Left renal cortex interstitium (tissue), 4 donors: ENCODE measurements at regions not wholly inside any gene's neighbourhood (a gene's known extent, or its start where the extent isn't known, plus 50 kb on each side); places are given as distances from the start of the nearest gene placed in this dataset.

ENCODE experiments used
- DNase-seq, 4 donors: peaks; one replicate each; pipeline ENCODE4 v3.0.0-alpha.2; 2013; ENCODE audit warnings: low read depth in 4 of 4, low spot score in 2 of 4, missing footprints in 1 of 4

DNA sequence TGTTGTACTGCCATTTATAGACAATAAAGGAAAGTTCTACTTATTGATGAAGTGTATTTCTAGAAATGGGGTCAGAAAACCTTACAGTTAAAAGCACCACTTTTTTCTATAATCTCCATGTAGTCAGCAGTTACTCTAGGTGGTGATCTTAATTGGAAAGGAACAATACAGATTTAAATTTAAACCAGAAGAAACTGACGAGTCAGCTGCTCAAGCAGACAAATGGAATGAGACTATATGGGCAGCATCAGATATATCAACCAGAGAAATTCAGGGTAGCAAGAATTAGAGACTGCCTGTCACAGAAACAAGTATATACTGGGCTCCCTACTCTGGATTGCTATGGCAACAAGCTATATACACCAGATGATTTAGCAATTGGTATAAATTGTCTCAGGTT lies 99.6 kb upstream of the SCG2 start:
- no peak for DNase-seq

DNA sequence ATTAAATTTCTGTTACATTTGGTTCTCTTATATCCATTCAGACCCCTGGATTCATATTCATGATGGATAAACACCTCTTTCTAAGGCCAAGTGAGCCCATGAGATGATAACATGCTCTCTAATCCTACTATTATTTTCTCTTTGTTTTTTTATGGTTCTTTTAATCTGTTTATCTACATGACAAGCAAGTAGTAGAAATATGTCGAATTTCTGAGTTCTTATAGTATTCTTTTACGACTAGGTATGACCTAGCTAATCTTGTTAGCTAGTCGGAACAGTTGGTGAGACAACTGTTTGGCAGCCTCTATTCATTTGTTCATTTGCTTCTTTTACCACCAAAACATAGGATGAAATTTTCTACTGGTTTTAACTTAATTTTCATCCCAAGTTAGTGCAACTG lies 98.1 kb upstream of the SCG2 start:
- DNase-seq = no peak

DNA sequence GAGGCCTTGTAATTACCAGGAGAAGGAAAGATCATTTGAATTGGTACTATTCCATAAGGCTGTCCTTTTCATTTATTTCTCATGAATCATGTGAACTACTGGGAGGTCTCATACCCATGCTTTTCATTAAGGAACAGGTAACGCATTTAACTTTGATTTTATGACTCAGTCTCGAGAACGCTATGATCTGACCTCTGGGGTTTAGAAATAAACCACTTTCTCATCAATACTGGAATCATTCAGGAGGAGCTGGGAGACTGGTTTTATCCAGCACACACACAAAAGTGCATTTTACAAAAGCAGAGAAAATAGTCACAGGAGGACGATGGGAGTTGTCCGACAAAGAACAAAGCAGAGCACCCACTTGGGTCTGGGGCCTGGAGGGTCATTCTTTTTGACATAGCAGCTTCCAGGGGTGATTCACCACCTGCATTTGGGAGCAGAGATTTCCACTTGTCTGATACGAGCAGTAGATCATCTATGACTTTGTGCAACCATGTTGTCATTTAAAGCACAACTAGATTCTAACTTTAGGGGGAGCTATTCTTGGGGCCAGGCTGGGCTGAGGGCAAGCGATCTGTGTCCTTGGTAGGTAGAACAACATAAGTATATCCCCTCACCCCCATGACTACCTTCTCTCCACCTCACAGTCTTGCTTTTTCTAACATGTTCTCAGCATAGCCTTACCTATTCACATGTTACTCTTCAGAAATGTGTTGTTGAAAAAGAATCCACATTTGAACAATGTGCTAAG lies 95.9 kb upstream of the SCG2 start:
- DNase-seq = no peak

- DNase-seq = no peak
These were observed 95.2 kb upstream of the SCG2 start for GRCh38 chr2:223697316-223697891.

DNA sequence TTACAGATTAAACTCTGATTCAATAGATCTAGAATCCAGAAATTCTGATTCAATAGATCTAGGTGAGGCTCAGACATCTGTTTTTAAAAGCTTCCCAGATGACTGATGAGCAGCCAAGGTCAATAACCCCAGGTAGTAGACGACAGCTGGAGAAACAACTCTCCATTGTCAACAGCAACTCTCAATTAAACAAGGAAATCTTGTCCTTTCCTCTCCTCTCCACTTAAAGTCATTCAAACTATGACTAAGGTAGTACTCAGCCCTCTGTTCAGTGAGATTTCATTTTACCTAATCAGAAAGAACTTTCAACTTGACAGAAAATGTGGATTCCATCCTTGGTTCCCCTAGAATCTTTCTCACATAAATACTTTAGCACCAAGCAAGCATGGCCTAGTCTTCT lies 94.6 kb upstream of the SCG2 start:
- no peak for DNase-seq

GRCh38 chr2:223692191-223692947 lies 90.2 kb upstream of the SCG2 start:
- DNase-seq = peak in 2 of 4 donors; percentile 6 to 29

GRCh38 chr2:223688094-223688835 lies 86.1 kb upstream of the SCG2 start:
- peak in 1 of 4 donors; percentile 2 for DNase-seq

DNA sequence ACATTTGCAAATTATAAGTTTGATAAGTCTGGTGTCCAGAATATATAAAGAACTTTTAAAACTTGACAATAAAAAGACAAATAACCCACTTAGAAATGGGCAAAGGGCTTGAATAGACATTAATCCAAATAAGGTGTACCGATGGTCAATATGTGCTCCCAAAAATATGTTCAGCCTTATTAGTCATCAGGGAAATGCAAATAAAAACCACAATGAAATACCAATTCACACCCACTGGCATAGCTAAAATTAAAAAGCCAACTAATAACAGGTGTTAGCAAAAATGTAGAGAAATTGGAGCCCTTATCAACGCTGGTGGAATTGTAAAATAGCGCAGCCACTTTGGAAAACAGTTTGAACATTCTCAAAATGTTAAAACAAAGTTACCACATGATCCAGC lies 79.0 kb upstream of the SCG2 start:
- DNase-seq = no peak

DNA sequence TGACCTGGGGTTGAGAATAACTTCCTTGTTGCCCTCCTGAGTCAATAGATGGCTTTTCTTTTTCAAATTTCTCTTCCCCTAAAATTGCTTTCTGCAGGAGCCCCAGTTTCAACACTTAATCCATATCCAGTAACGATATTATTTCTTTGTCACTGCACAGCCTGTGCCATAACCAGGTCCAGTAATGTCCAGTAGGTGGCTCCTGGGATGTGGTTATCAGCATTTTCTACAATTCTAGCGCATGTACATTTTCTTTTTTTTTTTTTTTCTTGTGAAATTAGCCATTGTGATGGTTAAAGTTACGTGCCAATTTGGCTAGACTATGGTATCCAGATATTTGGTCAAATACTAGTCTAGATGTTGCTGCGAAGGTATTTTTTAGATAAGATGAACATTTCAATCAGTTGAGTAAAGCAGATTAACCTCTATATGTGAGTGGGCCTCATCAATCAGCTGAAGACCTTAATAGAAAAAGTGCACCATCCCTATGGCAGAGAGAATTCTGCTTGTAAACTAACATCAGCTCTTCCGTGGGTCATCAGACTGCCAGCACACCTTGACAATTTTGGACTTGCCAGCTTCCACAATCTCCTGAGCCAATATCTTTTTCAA lies 72.9 kb upstream of the SCG2 start:
- DNase-seq = peak in 1 of 4 donors; percentile 10

GRCh38 chr2:223669453-223670225 lies 67.5 kb upstream of the SCG2 start:
- DNase-seq = no peak

GRCh38 chr2:223668302-223668998 lies 66.3 kb upstream of the SCG2 start:
- DNase-seq = no peak

- no peak for DNase-seq
These were observed 52.3 kb upstream of the SCG2 start for GRCh38 chr2:223654384-223654915.

GRCh38 chr2:223652902-223653301 lies 50.7 kb upstream of the SCG2 start:
- DNase-seq = no peak

DNA sequence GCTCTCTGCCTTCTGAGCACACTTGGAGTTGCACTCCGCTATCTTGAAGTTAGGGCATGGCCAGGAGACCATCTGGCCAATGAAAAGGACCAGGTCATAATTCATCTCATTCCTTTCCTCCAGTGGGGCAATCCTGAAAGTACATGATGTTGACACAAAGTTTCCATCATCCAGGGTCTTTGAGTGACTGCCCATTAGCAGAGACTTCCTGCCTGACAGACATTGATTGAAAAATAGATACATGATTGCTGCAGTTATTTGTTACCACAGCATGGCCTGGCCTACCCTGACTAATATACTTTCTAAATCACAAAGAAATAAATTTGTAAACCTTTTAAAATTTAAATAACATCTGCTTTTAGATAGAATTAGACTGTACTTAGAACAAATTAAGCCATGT lies 50.0 kb upstream of the SCG2 start:
- no peak for DNase-seq
